Right lobe of liver (tissue), 6 donors: ENCODE measurements at regions not wholly inside any gene's neighbourhood (a gene's known extent, or its start where the extent isn't known, plus 50 kb on each side); places are given as distances from the start of the nearest gene placed in this dataset.

Experiments
- ATAC-seq, 4 donors: fragments of 200-7000 bp; cut with Tn5 transposase; one replicate each; pipeline ENCODE4 v1.9.1; 2020; ENCODE audit warnings: mild to moderate bottlenecking in 4 of 4, moderate library complexity in 4 of 4
- DNase-seq, 3 donors: peaks; one replicate each; pipeline ENCODE4 v3.0.0-alpha.2; 2020
- H3K27ac ChIP-seq, 3 donors: fragments of 200-600 bp; one replicate each; pipeline ENCODE4 v1.8.0; 2022
- H3K27me3 ChIP-seq, 2 donors: fragments of 200-600 bp; one replicate each; pipeline ENCODE4 v1.8.0; 2022
- H3K36me3 ChIP-seq, 4 donors: fragments of 200-600 bp; sonication (generic) in 1 of 4; one replicate each; pipeline versions ENCODE4 v1.5.1 to v1.8.0; 2017 to 2022; ENCODE audit warnings: control low read depth in 1 of 4
- H3K4me1 ChIP-seq, 4 donors: fragments of 200-600 bp; sonication (generic) in 1 of 4; one replicate each; pipeline versions ENCODE4 v1.5.1 to v1.8.0; 2017 to 2022; ENCODE audit warnings: control low read depth in 1 of 4
- H3K4me3 ChIP-seq, 3 donors: fragments of 200-600 bp; one replicate each; pipeline ENCODE4 v1.8.0; 2022
- H3K9me3 ChIP-seq, 4 donors: fragments of 200-600 bp; sonication (generic) in 1 of 4; one replicate each; pipeline versions ENCODE4 v1.5.1 to v1.8.0; 2017 to 2022; ENCODE audit warnings: control low read depth in 1 of 4
- CTCF ChIP-seq, 4 donors: fragments of 200-600 bp in 3 of 4; fragments of 450-650 bp in 1 of 4; IDR thresholded peaks; one replicate each; pipeline versions ENCODE4 v1.5.1 to v1.8.0; 2016 to 2022; ENCODE audit warnings: antibody characterized with exemption in 4 of 4, mild to moderate bottlenecking in 2 of 4
- POLR2A ChIP-seq: fragments of 450-650 bp; IDR thresholded peaks from one replicate; pipeline ENCODE4 v1.6.1; 2017; ENCODE audit warnings: antibody characterized with exemption, mild to moderate bottlenecking
- WGBS: methylation state at CpG from one replicate; pipeline ENCODE4 v1.1.6; 2018; ENCODE audit warnings: low coverage, low lambda C conversion rate; ENCODE audit not compliant: insufficient coverage; ENCODE audit errors: missing lambda C conversion rate; 5-methylcytosine and 5-hydroxymethylcytosine counted together
- intact Hi-C, 2 donors: fragments of 100-400 bp; cut with DNase I; formaldehyde crosslinking; loops; one replicate each; pipeline versions ENCODE4 v1.11.2 to v1.14.1; 2022
- donor health status: DM: no; HTN: yes; CAD: no.
- donor health status: DM: no; HTN: no; CAD: no.
- donor health status: DM: no; HTN: no; CAD: no.
- donor health status: DM: no; HTN: yes; CAD: no.
- donor health status: DM: no; HTN: yes; CAD: no.

GRCh38 chr18:43405097-43405496 is 127.8 kb upstream of the SYT4 start:
- H3K27me3 ChIP-seq, result no peaks in the 10 kb centered on the region
- 10% methylated on average over 1 of the region's 1 CpG for WGBS
- no peaks in the 10 kb centered on the region for H3K9me3 ChIP-seq
- no peak for ATAC-seq
- no peaks in the 10 kb centered on the region for H3K36me3 ChIP-seq
- H3K4me3 ChIP-seq, result no peak overlapping the region
- TF ChIP-seq CTCF (IDR thresholded peaks at IDR 0.05) (no peak), POLR2A (no peak)
- intact Hi-C loops, result no loop called here
- H3K4me1 ChIP-seq, result no peaks in the 10 kb centered on the region
- no peak overlapping the region for H3K27ac ChIP-seq
- DNase-seq, result no peak

GRCh38 chr18:43414006-43414405 is 136.7 kb upstream of the SYT4 start:
- Histone ChIP-seq H3K36me3 (no peaks in the 10 kb centered on the region), H3K4me3 (no peak overlapping the region), H3K27me3 (no peaks in the 10 kb centered on the region), H3K27ac (no peak overlapping the region), H3K9me3 (no peaks in the 10 kb centered on the region), H3K4me1 (no peaks in the 10 kb centered on the region)
- 11% methylated on average over 6 of the region's 6 CpGs for WGBS
- ATAC-seq, result no peak
- no peak for DNase-seq
- TF ChIP-seq CTCF (IDR thresholded peaks at IDR 0.05) (no peak), POLR2A (no peak)
- intact Hi-C loops, result no loop called here

- intact Hi-C loops, result no loop called here
- H3K27ac ChIP-seq, result no peak overlapping the region
- TF ChIP-seq POLR2A (no peak), CTCF (IDR thresholded peaks at IDR 0.05) (no peak)
- H3K27me3 ChIP-seq, result no peaks in the 10 kb centered on the region
- H3K9me3 ChIP-seq, result no peaks in the 10 kb centered on the region
- DNase-seq (no peak), ATAC-seq (no peak)
- H3K4me1 ChIP-seq, result no peaks in the 10 kb centered on the region
- no peak overlapping the region for H3K4me3 ChIP-seq
- H3K36me3 ChIP-seq, result no peaks in the 10 kb centered on the region
These were observed 142.8 kb upstream of the SYT4 start for GRCh38 chr18:43420091-43420490.

GRCh38 chr18:43420950-43421349 is 143.7 kb upstream of the SYT4 start:
- intact Hi-C loops, result no loop called here
- no peak for ATAC-seq
- Histone ChIP-seq H3K27me3 (no peaks in the 10 kb centered on the region), H3K4me3 (no peak overlapping the region), H3K36me3 (no peaks in the 10 kb centered on the region), H3K9me3 (no peaks in the 10 kb centered on the region), H3K4me1 (no peaks in the 10 kb centered on the region), H3K27ac (no peak overlapping the region)
- 27% methylated on average over 2 of the region's 2 CpGs for WGBS
- no peak for TF ChIP-seq POLR2A
- TF ChIP-seq CTCF (IDR thresholded peaks at IDR 0.05), result peak in 1 of 4 donors; percentile 3
- DNase-seq, result no peak

- intact Hi-C loops, result no loop called here
- no peak for DNase-seq
These were observed 145.2 kb upstream of the SYT4 start for GRCh38 chr18:43422518-43422917.

More at GRCh38 chr18:43422518-43422917, 145.2 kb upstream of the SYT4 start:
- TF ChIP-seq CTCF (IDR thresholded peaks at IDR 0.05) (peak in 1 of 4 donors; percentile 17), POLR2A (no peak)
- no peaks in the 10 kb centered on the region for H3K4me1 ChIP-seq
- no peaks in the 10 kb centered on the region for H3K9me3 ChIP-seq
- peak in 1 of 4 donors; percentile 45 for ATAC-seq
- no peaks in the 10 kb centered on the region for H3K36me3 ChIP-seq
- H3K4me3 ChIP-seq, result no peak overlapping the region
- no peak overlapping the region for H3K27ac ChIP-seq
- no peaks in the 10 kb centered on the region for H3K27me3 ChIP-seq
- 12% methylated on average over 4 of the region's 4 CpGs for WGBS
